ENCODE measurements at regions not wholly inside any gene's neighbourhood (a gene's known extent, or its start where the extent isn't known, plus 50 kb on each side); places are given as distances from the start of the nearest gene placed in this dataset.
"Not testable (repeated sequence)": the region's sequence is repeated elsewhere in the genome, so short reads cannot be mapped to it uniquely, and the experiment has no call there.

DNA sequence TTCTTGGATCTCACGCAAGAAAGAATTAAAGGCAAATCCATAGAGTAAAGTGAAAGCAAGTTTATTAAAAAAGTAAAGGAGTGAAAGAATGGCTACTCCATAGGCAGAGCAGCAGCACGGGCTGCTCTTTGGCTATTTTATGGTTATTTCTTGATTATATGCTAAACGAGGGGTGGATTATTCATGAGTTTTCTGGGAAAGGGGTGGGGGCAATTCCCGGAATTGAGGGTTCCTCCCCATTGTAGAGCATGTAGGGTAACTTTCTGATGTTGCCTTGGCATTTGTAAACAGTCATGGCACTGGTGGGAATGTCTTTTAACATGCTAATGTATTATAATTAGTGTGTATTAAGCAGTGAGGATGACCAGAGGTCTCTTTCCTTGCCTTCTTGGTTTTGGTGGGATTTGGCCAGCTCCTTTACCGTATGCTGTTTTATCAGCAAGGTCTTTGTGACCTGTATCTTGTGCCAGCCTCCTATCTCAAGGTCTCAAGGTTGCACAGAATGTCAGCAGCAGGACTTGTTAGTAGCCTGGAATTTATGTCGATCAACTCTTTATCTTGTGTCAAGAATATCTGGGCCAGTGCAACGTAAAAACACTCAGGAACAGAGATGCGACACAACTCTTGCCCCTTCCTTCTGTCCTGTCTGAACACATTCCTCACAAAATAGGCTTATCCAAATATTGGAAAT, 931.4 kb downstream of the QKI start:
- no peaks in the 10 kb centered on the region for H4K20me1 ChIP-seq (ENCODE audit: insufficient read depth, low read length, poor library complexity, severe bottlenecking)
- no peaks in the 10 kb centered on the region for H3K27me3 ChIP-seq (ENCODE audit: insufficient read depth, low read length, poor library complexity, severe bottlenecking)
- no peak overlapping the region for H2AFZ ChIP-seq (ENCODE audit: low read length)
- no peak overlapping the region for H3K4me3 ChIP-seq (ENCODE audit: low read length, poor library complexity, severe bottlenecking)
- H3K9ac ChIP-seq (ENCODE audit: low read depth, low read length, poor library complexity, severe bottlenecking), result no peak overlapping the region
- H3K9me2 ChIP-seq (replicated peaks; ENCODE audit: low read depth, low read length), result no peaks in the 10 kb centered on the region
- no peaks in the 10 kb centered on the region for H3K9me3 ChIP-seq (ENCODE audit: insufficient read depth, low read depth, low read length)
- H3K36me3 ChIP-seq (ENCODE audit: insufficient read depth, low read length), result no peaks in the 10 kb centered on the region
- no peaks in the 10 kb centered on the region for H3F3A ChIP-seq (ENCODE audit: low read depth)
- no peaks in the 10 kb centered on the region for H3K4me1 ChIP-seq (ENCODE audit: insufficient read depth, low read length, poor library complexity, severe bottlenecking)
- TF ChIP-seq, protein P1, sequence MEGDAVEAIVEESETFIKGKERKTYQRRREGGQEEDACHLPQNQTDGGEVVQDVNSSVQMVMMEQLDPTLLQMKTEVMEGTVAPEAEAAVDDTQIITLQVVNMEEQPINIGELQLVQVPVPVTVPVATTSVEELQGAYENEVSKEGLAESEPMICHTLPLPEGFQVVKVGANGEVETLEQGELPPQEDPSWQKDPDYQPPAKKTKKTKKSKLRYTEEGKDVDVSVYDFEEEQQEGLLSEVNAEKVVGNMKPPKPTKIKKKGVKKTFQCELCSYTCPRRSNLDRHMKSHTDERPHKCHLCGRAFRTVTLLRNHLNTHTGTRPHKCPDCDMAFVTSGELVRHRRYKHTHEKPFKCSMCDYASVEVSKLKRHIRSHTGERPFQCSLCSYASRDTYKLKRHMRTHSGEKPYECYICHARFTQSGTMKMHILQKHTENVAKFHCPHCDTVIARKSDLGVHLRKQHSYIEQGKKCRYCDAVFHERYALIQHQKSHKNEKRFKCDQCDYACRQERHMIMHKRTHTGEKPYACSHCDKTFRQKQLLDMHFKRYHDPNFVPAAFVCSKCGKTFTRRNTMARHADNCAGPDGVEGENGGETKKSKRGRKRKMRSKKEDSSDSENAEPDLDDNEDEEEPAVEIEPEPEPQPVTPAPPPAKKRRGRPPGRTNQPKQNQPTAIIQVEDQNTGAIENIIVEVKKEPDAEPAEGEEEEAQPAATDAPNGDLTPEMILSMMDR (conservative IDR thresholded peaks at IDR 0.05; ENCODE audit: low read length), result no peak
- no peak for TF ChIP-seq EZH2phosphoT487 (IDR thresholded peaks at IDR 0.05; ENCODE audit: borderline replicate concordance)
- H3K4me2 ChIP-seq (ENCODE audit: low read depth, low read length, poor library complexity, severe bottlenecking), result no peak overlapping the region
- H3K79me2 ChIP-seq (ENCODE audit: insufficient read depth, low read length), result no peaks in the 10 kb centered on the region

DNA sequence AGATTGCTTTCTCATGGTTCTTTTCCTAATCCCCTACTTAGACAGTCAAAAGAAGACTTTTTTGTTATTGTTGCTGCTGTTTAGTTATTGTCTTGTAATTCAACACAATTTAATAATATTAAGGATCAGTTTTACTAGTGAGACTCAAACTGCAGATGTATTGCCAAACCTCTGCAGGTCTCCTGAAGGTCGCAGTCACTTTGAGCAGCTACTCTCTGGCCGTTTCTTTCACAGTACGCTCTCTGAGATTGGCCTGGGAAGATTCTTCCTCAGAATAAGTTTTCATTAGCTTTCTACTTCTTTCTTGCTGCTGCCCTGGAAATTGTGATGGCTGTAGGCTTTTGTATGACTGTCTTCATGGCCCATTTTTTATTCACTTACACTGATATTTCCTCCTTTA, 930.8 kb downstream of the QKI start:
- Histone ChIP-seq H3K79me2 (ENCODE audit: insufficient read depth, low read length) (no peaks in the 10 kb centered on the region), H4K20me1 (ENCODE audit: insufficient read depth, low read length, poor library complexity, severe bottlenecking) (no peaks in the 10 kb centered on the region), H3K9me2 (replicated peaks; ENCODE audit: low read depth, low read length) (no peaks in the 10 kb centered on the region), H2AFZ (ENCODE audit: low read length) (no peak overlapping the region), H3K9ac (ENCODE audit: low read depth, low read length, poor library complexity, severe bottlenecking) (no peak overlapping the region), H3K9me3 (ENCODE audit: insufficient read depth, low read depth, low read length) (no peaks in the 10 kb centered on the region), H3K36me3 (ENCODE audit: insufficient read depth, low read length) (no peaks in the 10 kb centered on the region), H3K4me1 (ENCODE audit: insufficient read depth, low read length, poor library complexity, severe bottlenecking) (no peaks in the 10 kb centered on the region), H3F3A (ENCODE audit: low read depth) (no peaks in the 10 kb centered on the region), H3K4me2 (ENCODE audit: low read depth, low read length, poor library complexity, severe bottlenecking) (no peak overlapping the region), H3K27me3 (ENCODE audit: insufficient read depth, low read length, poor library complexity, severe bottlenecking) (no peaks in the 10 kb centered on the region), H3K4me3 (ENCODE audit: low read length, poor library complexity, severe bottlenecking) (no peak overlapping the region)
- TF ChIP-seq, protein P1 (conservative IDR thresholded peaks at IDR 0.05; ENCODE audit: low read length), result no peak
- no peak for TF ChIP-seq EZH2phosphoT487 (IDR thresholded peaks at IDR 0.05; ENCODE audit: borderline replicate concordance)

DNA sequence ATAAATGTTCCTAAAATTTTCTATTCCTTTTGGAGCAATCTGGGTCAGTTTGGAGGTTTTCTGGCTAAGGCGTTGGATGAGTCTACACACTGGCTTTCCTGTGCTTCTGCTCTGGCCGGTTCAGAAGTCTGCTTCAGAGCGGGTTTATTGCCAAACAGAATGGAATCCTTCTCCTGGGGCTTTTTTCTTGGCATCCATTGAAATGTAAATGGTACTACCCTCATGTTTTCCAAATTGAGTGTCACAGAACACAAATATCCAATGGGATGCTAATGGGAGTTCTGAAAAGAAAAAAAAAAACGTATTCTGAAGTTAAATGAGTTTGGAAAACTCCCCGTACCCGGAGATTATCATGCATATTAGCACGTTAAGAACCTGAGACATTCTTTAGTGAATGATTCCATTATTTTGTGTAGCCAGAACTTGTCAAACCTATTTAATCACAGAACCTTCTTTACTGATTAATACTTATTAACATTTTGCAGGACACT, 930.3 kb downstream of the QKI start:
- no peaks in the 10 kb centered on the region for H3F3A ChIP-seq (ENCODE audit: low read depth)
- TF ChIP-seq EZH2phosphoT487 (IDR thresholded peaks at IDR 0.05; ENCODE audit: borderline replicate concordance), result no peak
- TF ChIP-seq, protein P1 (conservative IDR thresholded peaks at IDR 0.05; ENCODE audit: low read length), result no peak
- H2AFZ ChIP-seq (ENCODE audit: low read length), result no peak overlapping the region
- H3K36me3 ChIP-seq (ENCODE audit: insufficient read depth, low read length), result no peaks in the 10 kb centered on the region
- no peaks in the 10 kb centered on the region for H4K20me1 ChIP-seq (ENCODE audit: insufficient read depth, low read length, poor library complexity, severe bottlenecking)
- H3K4me3 ChIP-seq (ENCODE audit: low read length, poor library complexity, severe bottlenecking), result no peak overlapping the region
- no peaks in the 10 kb centered on the region for H3K9me2 ChIP-seq (replicated peaks; ENCODE audit: low read depth, low read length)
- H3K79me2 ChIP-seq (ENCODE audit: insufficient read depth, low read length), result no peaks in the 10 kb centered on the region
- H3K9ac ChIP-seq (ENCODE audit: low read depth, low read length, poor library complexity, severe bottlenecking), result no peak overlapping the region
- H3K27me3 ChIP-seq (ENCODE audit: insufficient read depth, low read length, poor library complexity, severe bottlenecking), result no peaks in the 10 kb centered on the region
- no peaks in the 10 kb centered on the region for H3K4me1 ChIP-seq (ENCODE audit: insufficient read depth, low read length, poor library complexity, severe bottlenecking)
- no peak overlapping the region for H3K4me2 ChIP-seq (ENCODE audit: low read depth, low read length, poor library complexity, severe bottlenecking)
- no peaks in the 10 kb centered on the region for H3K9me3 ChIP-seq (ENCODE audit: insufficient read depth, low read depth, low read length)

DNA sequence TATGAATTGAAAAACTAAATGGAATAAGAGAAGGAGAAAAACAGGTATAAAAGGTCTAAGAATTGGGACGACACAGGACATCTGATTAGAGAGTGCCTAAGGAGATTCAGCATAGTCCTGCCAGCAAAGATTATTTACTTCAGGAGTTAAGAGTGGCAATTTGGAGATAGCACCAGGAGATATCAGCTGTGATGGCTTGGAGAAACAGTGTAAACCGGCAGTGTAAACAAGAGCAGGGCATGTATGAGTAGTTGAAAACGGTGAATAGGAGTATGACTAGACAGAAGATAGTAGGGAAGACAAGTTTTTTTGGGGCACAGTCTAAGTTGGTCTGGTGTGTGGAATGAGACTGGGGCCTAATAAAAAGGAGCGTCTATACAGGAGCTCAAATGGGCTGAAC, 924.9 kb downstream of the QKI start:
- H3K4me2 ChIP-seq (ENCODE audit: low read depth, low read length, poor library complexity, severe bottlenecking); H3K4me1 ChIP-seq (ENCODE audit: insufficient read depth, low read length, poor library complexity, severe bottlenecking); H3K27me3 ChIP-seq (ENCODE audit: insufficient read depth, low read length, poor library complexity, severe bottlenecking); H3K9ac ChIP-seq (ENCODE audit: low read depth, low read length, poor library complexity, severe bottlenecking); H4K20me1 ChIP-seq (ENCODE audit: insufficient read depth, low read length, poor library complexity, severe bottlenecking); H3K79me2 ChIP-seq (ENCODE audit: insufficient read depth, low read length); H3K4me3 ChIP-seq (ENCODE audit: low read length, poor library complexity, severe bottlenecking); H3K9me2 ChIP-seq (replicated peaks; ENCODE audit: low read depth, low read length); H3K9me3 ChIP-seq (ENCODE audit: insufficient read depth, low read depth, low read length); H3K36me3 ChIP-seq (ENCODE audit: insufficient read depth, low read length); H3F3A ChIP-seq (ENCODE audit: low read depth); H2AFZ ChIP-seq (ENCODE audit: low read length): not testable (repeated sequence)
